ENCODE measurements at regions not wholly inside any gene's neighbourhood (a gene's known extent, or its start where the extent isn't known, plus 50 kb on each side); places are given as distances from the start of the nearest gene placed in this dataset.

- TF ChIP-seq NFRKB (IDR thresholded peaks at IDR 0.05) (no peak), SUZ12 (IDR thresholded peaks at IDR 0.05) (no peak), LEF1 (IDR thresholded peaks at IDR 0.05; ENCODE audit: borderline replicate concordance) (no peak), HDGF (IDR thresholded peaks at IDR 0.05; ENCODE audit: borderline replicate concordance) (no peak), FOXM1 (IDR thresholded peaks at IDR 0.05; ENCODE audit: borderline replicate concordance) (no peak), ZNF384 (IDR thresholded peaks at IDR 0.05) (no peak), ELF4 (IDR thresholded peaks at IDR 0.05) (no peak), TARDBP (IDR thresholded peaks at IDR 0.05) (no peak), SP1 (IDR thresholded peaks at IDR 0.05) (no peak), FOXK2 (IDR thresholded peaks at IDR 0.05) (no peak), ARNT (IDR thresholded peaks at IDR 0.05) (no peak), BHLHE40 (IDR thresholded peaks at IDR 0.05; ENCODE audit: borderline replicate concordance) (no peak)
These were observed 86.8 kb upstream of the ZFP42 start for GRCh38 chr4:187908731-187909130.
